ENCODE measurements at regions not wholly inside any gene's neighbourhood (a gene's known extent, or its start where the extent isn't known, plus 50 kb on each side); places are given as distances from the start of the nearest gene placed in this dataset.

- no peak for TF ChIP-seq CTCF (conservative IDR thresholded peaks at IDR 0.05; ENCODE audit: low read depth in 2 of 2)
- TF ChIP-seq EZH2 (IDR thresholded peaks at IDR 0.05; ENCODE audit: low read depth, unreplicated experiment), result no peak
- TF ChIP-seq EZH2phosphoT487 (IDR thresholded peaks at IDR 0.05; ENCODE audit: unreplicated experiment), result no peak
- TF ChIP-seq POLR2AphosphoS5 (IDR thresholded peaks at IDR 0.05; ENCODE audit: low read depth), result no peak
- TF ChIP-seq JUNB (IDR thresholded peaks at IDR 0.05; ENCODE audit: unreplicated experiment), result no peak
- no peak for TF ChIP-seq CREB1 (CRISPR knock-in tag; IDR thresholded peaks at IDR 0.05; ENCODE audit: low read depth)
- no peak for TF ChIP-seq REST (IDR thresholded peaks at IDR 0.05; ENCODE audit: unreplicated experiment)
- no peak for TF ChIP-seq ETS1 (IDR thresholded peaks at IDR 0.05)
- TF ChIP-seq ZNF114 (CRISPR knock-in tag; IDR thresholded peaks at IDR 0.05), result no peak
These were observed 204.5 kb downstream of the BRD1 start for GRCh38 chr22:49623176-49623575.

Data from GM23338 (cell line).